PC-9 (cell line): ENCODE measurements at regions not wholly inside any gene's neighbourhood (a gene's known extent, or its start where the extent isn't known, plus 50 kb on each side); places are given as distances from the start of the nearest gene placed in this dataset.

Experiments
- CTCF ChIP-seq: fragments of 200-600 bp; sonication (generic); conservative IDR thresholded peaks from 2 replicates; pipeline ENCODE4 v1.6.1; 2017; ENCODE audit warnings: mixed run types, antibody characterized with exemption, mild to moderate bottlenecking, moderate library complexity
- EZH2 ChIP-seq: fragments of 200-600 bp; sonication (generic); IDR thresholded peaks from 2 replicates; pipeline ENCODE4 v1.8.0; 2017; ENCODE audit warnings: antibody characterized with exemption, low read depth

GRCh38 chr3:150177673-150178381 lies 207.1 kb upstream of the PFN2 start:
- TF ChIP-seq CTCF (no peak), EZH2 (no peak)
